Activated CD8-positive, alpha-beta memory T cell treated with anti-CD3 and anti-CD28 coated beads, Interleukin-2, amount 50 U/mL, for 24 hours (primary cell): ENCODE measurements at regions not wholly inside any gene's neighbourhood (a gene's known extent, or its start where the extent isn't known, plus 50 kb on each side); places are given as distances from the start of the nearest gene placed in this dataset.

Source experiments
- DNase-seq: peaks from one replicate; pipeline ENCODE4 v3.0.0-alpha.2; 2020; ENCODE audit errors: extremely low read depth

DNA sequence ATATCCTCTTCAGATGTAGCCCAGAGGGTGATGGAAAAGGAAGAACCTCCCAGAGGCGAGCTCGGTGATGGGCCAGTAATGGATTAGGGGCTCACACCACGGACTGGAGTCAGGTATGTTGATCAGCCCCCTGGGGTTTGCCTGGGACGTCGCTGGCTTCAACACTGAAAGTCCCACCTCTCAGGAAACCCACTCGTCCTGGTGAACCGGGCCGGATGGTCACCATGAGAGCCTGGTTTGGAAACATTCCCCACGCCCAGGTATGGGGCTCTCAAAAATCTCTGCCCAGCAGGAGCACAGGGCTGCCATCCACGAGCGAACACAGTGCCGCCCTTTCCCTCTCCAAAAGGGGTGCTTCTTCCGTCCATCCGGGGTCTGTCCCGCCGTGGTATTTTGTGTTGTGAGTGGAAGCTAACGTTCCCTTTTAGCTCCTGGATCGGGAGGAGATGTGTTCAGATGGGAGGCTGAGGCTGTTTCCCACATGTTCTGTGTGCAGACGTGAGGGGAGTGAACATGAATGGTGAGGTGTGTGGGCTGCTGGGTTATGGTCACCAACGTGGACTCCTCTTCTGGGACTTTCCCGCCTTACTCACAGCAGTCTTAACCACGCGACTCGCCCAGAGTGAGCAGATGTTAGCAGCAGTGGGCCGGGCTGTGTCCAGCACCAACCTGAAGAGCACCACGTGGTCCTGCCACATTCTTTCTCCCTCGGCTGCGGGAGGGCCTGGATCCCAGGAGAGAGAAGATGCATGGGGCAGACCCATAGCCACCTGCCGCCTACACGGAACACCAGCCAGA, 139.2 kb downstream of the KIF26A start:
- no peak for DNase-seq

GRCh38 chr14:104278214-104278534, 139.8 kb downstream of the KIF26A start:
- no peak for DNase-seq

DNA sequence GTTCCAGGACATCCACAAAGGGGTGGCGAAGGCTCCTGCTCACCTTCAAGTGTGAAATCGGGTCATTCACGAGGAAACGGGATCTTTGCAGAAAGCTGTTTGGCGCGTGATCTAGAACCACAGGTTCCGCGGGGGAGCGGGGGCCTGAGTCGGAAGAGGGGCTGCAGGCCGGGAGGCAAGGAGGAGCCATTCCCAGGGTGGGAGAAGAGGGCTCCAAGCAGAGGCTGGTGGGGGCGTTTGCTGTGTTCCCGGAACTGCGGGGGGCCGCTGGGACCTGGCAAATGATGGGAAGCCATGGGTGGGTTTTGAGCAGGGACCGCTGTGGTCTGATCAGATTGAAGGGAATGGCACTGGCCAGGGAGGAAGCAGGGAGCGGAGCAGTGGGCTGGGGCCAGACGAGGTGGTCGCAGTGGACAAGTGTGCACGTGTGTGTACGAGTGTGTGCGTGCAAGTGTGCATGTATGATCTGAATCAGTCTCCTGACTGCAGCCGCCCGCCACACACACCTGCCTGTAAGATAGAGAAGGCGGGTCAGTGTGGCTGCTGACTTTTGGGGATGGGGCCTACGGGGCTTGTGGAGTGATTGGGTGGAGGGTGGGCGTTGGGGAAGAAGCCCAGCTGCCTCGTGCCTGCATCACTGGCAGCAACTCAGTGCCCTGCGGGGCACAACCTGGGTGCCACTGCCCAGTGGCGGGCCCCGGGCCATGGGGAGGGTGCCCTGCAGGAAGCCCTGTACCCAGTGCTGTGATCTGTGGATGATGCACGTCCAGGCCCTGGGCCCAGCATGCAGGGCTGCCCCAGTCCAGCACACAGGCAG, 141.9 kb downstream of the KIF26A start:
- DNase-seq = no peak

- DNase-seq = no peak
Measured at GRCh38 chr14:104280902-104281767, 142.7 kb downstream of the KIF26A start.

DNA sequence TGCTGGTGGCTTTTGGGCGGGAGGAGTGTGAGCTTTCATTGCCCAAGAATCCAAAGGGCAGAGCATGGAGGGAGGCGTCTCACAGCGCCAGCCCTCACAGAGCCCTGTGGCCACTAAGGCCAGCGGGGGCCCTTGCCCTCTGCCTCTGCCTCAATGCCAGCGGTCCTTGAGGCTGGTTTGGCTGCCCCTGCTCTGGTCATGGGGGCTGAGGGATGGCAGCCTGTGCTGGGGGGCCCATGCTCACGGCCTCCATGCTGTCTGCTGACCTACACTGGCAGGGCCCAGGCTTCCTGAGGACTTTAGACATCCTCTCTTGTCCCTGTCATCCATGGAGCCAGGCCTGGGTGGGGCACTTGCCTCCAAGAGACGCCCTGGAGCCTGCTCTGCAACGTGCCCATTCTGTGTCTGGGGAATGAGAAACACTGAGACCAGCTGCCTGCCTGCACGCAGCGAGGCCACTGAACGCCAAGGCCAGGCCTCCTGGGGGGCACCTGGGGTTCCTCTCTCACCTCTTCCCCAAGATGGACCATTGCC, 143.4 kb downstream of the KIF26A start:
- no peak for DNase-seq

DNA sequence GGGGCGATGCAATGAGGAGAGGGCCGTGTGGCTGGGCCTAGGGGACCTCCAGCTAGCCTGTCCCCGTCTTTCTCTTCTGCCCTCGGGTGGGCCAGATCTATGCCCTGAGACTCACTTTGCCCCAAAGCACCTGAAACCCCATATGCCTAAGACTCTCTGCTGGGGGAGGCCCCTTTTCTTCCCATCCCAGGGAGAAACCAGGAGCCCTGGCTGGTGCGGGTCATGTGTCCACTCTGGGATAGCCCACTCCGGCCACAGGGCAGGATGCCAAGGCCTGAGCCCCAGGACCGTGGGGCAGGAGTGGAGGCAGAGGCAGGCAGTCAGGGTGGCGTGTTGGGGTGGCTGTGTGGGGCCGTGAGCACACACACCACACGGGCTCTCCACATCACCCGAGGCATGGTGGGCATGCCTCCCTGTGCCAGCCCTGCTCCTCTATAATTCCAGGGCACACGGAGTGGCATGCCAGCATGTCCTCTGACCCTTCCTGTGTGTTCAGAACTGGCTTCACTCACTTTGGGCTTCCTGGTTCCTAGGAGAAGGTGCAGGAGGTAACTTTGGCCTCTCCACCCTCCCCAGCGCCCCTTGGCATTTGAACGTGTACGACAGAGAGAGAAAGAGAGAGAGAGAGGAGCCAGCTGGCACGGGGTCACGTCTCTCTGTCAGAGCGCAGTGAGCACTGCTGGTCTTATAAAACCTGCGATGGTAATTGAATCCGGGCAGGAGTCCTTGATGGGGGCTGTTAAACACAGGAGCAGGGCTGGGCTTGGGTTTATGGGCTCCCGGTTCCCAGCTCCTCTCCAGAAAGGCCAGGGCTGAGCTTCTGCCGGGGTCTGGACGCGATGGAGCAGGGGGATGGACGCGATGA, 144.2 kb downstream of the KIF26A start:
- no peak for DNase-seq

GRCh38 chr14:104283197-104284106, 145.1 kb downstream of the KIF26A start:
- DNase-seq = no peak

DNA sequence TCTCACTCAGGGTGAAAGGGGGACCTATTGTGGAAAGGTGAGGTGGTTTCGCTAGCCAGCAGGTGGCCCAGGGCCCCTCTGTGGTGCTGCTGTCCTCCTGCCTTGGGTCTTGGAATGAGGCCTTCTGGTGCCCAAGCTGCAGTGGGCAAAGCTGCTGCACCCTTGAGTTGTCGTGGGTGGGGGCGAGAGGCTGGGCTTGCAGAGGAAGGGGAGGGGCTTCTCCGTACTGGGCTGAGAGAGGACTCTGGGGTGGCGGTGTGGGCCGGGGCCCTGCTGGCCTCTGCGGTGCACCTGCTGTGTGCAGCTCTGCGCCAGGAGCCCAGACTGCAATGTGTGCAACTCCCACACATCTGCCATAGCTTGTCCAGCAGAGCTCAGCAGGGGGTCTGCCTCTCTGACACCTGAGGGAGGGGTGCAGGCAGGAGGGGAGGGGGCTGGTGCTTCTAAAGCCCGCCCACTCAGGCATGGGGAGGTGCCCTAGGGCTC, 145.8 kb downstream of the KIF26A start:
- no peak for DNase-seq

- DNase-seq = no peak
Measured at GRCh38 chr14:104284636-104285507, 146.5 kb downstream of the KIF26A start.

GRCh38 chr14:104285508-104285840, 147.1 kb downstream of the KIF26A start:
- no peak for DNase-seq

DNA sequence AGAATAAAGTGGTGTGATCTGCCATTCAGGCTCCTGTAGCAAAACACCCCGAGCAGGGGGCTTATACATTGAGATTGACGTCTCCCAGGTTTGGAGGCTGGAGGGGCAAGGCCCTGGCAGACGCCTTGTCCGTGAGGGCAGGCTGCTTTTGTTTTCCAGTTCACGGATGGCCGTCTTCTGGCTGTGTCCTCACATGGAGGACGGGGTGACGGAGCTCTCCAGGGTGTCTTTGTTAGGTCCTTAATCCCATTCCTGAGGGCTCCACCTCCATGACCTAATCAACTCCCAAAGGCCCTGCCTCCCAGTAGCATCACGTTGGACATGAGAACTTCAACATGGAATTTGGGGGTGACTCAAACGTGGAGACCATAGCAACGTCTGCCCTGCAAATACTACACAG, 147.7 kb downstream of the KIF26A start:
- DNase-seq = no peak

DNA sequence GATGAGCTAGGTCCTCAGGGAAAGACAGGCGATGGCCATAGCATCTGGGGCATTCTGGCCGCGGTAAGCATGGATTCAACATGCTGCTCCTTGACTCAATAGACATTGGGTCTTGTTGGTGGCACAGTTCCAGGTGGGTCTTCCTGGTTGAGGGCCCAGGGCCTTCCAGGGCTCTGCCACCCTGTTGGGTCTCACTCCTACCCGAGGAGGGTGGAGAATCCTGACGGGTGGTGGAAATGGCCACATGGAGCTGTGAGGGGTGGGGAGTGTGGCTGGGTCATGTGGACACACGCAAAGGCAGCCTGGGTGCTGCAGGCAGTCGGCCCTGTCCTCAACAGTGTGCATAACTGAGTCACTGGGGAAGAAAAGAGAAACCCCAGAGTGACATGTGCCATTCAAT, 148.1 kb downstream of the KIF26A start:
- no peak for DNase-seq

GRCh38 chr14:104287301-104288009, 149.1 kb downstream of the KIF26A start:
- DNase-seq = no peak

- no peak for DNase-seq
Measured at GRCh38 chr14:104288272-104288671, 149.9 kb downstream of the KIF26A start.

GRCh38 chr14:104289507-104289906, 151.1 kb downstream of the KIF26A start:
- no peak for DNase-seq

DNA sequence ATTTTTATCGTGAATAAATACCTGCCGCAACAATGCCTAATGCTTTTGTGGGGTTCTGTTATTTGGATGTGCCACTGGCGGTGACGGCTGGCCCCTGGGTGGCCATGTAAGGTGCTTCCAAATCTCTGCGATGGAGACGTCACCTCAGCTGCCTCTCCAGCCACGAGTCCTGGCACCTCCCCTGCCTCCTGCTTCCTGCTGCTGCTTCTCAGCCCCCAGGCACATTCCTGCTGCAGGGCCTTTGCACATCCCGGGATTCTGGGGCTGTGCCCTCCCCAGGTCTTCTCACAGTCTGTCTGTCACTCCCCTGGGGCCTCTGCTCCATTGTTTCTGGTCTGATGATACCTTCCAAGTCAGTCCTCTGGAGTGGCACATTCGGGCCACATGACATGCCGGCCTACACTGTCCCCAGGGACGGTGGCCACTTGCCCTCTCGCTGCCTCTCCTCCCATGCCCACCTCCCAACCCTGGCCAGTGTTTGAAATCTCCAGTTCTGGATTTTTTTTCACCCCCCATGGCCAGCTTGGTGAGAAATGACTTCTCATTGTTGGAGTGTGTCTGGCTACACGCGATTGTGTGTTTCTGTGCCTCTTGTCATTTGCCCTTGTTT, 151.8 kb downstream of the KIF26A start:
- no peak for DNase-seq

DNA sequence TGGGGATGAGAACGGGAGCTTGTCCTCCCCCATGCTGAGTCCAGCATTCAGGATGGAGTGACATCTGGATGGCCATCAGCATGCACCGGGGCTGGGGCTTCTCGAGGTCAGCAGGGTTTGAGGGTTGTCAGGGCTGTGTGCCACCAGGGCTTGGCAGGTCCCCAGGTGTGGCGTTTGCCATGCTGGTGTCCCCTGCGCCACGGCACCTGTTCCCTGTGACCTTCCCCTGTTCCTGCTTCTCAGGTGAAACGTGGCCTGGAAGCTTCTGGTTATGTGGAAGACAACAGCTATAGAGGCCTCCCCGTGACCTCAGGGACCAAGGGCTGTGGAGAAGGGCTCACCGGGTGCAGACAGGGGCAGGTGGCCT, 152.4 kb downstream of the KIF26A start:
- no peak for DNase-seq
